ENCODE measurements at regions not wholly inside any gene's neighbourhood (a gene's known extent, or its start where the extent isn't known, plus 50 kb on each side); places are given as distances from the start of the nearest gene placed in this dataset.
"Not testable (repeated sequence)": the region's sequence is repeated elsewhere in the genome, so short reads cannot be mapped to it uniquely, and the experiment has no call there.

- Mint-ChIP-seq H3K4me3 (no peak overlapping the region), H3K27ac (peak overlapping the region in 1 of 6 donors; percentile 7), H3K9me3 (no peaks in the 10 kb centered on the region)
Observed at GRCh38 chr13:110010404-110011138, 224.2 kb upstream of the IRS2 start.

DNA sequence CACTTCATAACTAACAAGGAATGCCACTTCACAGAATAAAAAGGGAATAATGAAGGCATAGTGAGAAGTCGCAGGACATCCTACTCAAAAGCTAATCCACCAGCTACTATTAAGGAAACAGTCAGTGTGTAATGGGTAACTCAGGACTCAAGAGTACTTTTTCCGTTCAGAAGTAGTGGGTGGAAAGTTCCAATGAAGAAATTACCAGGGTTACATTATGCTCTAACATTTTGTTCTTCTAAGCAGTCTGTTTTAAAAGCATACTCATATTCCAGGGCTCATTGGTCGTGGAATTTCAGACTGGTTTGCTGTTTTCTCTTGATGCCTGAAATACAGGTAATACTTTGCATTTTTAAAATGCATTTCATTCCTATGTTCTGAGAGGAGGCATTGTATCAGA lies 222.4 kb upstream of the IRS2 start:
- ATAC-seq (ENCODE audit: low read depth in 2 of 2) (no peak), DNase-seq (no peak)
- Mint-ChIP-seq H3K36me3 (no peaks in the 10 kb centered on the region), H3K27ac (no peak overlapping the region), H3K27me3 (no peaks in the 10 kb centered on the region), H3K9me3 (peaks cover 0 to 4% (median 0%) of the 10 kb centered on the region in 7 donors), H3K4me3 (no peak overlapping the region), H3K4me1 (no peaks in the 10 kb centered on the region)

More at GRCh38 chr13:110010404-110011138, 224.2 kb upstream of the IRS2 start:
- Mint-ChIP-seq H3K36me3 (no peaks in the 10 kb centered on the region), H3K4me1 (no peaks in the 10 kb centered on the region), H3K27me3 (no peaks in the 10 kb centered on the region)
- ATAC-seq (ENCODE audit: low read depth in 2 of 2) (no peak), DNase-seq (no peak)

DNA sequence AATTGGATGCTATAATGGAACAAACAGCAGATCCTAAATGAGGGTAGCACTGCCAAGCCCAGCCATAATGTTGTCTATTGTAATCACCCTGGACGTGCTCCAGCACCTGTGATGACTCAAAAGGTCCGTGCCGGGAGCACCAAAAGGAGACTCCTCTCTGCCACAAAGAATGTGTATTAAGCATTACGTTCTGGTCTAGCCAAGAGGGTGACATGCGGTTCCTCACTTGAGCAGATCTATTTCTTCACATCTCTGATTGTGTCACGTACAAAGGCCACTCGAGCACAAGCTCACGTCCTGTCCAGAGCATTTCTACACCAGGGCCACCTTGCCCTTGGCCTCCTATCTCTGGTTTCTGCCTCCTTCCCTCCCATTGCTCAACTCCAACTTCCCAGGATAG lies 219.9 kb upstream of the IRS2 start:
- Mint-ChIP-seq H3K4me3 (no peak overlapping the region), H3K4me1 (no peaks in the 10 kb centered on the region)

GRCh38 chr13:110005563-110005962 lies 219.2 kb upstream of the IRS2 start:
- Mint-ChIP-seq H3K4me3 (no peak overlapping the region), H3K27ac (no peak overlapping the region), H3K36me3 (no peaks in the 10 kb centered on the region), H3K9me3 (peaks cover 0 to 5% (median 0%) of the 10 kb centered on the region in 7 donors), H3K4me1 (no peaks in the 10 kb centered on the region), H3K27me3 (peaks cover 0 to 8% (median 0%) of the 10 kb centered on the region in 3 donors)
- DNase-seq, result no peak
- no peak for ATAC-seq (ENCODE audit: low read depth in 2 of 2)

More for the DNA sequence above, 219.9 kb upstream of the IRS2 start:
- Mint-ChIP-seq H3K27me3 (peaks cover 0 to 8% (median 0%) of the 10 kb centered on the region in 3 donors), H3K9me3 (peaks cover 0 to 5% (median 0%) of the 10 kb centered on the region in 7 donors), H3K36me3 (no peaks in the 10 kb centered on the region), H3K27ac (no peak overlapping the region)
- DNase-seq (no peak), ATAC-seq (ENCODE audit: low read depth in 2 of 2) (no peak)

- no peak overlapping the region for H3K4me3 Mint-ChIP-seq
- H3K9me3 Mint-ChIP-seq, result peaks cover 0 to 5% (median 0%) of the 10 kb centered on the region in 7 donors
- no peaks in the 10 kb centered on the region for H3K36me3 Mint-ChIP-seq
- no peak for ATAC-seq (ENCODE audit: low read depth in 2 of 2)
- H3K4me1 Mint-ChIP-seq, result no peaks in the 10 kb centered on the region
- peaks cover 0 to 8% (median 0%) of the 10 kb centered on the region in 3 donors for H3K27me3 Mint-ChIP-seq
- DNase-seq, result no peak
- no peak overlapping the region for H3K27ac Mint-ChIP-seq
Observed at GRCh38 chr13:110004814-110005213, 218.4 kb upstream of the IRS2 start.

GRCh38 chr13:110001670-110002275 lies 215.4 kb upstream of the IRS2 start:
- H3K9me3 Mint-ChIP-seq, result peaks cover 0 to 5% (median 0%) of the 10 kb centered on the region in 7 donors
- ATAC-seq (ENCODE audit: low read depth in 2 of 2) (no peak), DNase-seq (no peak)
- no peaks in the 10 kb centered on the region for H3K4me1 Mint-ChIP-seq
- no peak overlapping the region for H3K4me3 Mint-ChIP-seq
- no peaks in the 10 kb centered on the region for H3K36me3 Mint-ChIP-seq
- peaks cover 0 to 8% (median 0%) of the 10 kb centered on the region in 3 donors for H3K27me3 Mint-ChIP-seq
- H3K27ac Mint-ChIP-seq, result no peak overlapping the region

GRCh38 chr13:110000534-110001345 lies 214.4 kb upstream of the IRS2 start:
- Mint-ChIP-seq H3K27me3 (peaks cover 0 to 8% (median 0%) of the 10 kb centered on the region in 3 donors), H3K27ac (no peak overlapping the region), H3K4me3 (no peak overlapping the region), H3K36me3 (no peaks in the 10 kb centered on the region), H3K9me3 (peaks cover 0 to 5% (median under 1%) of the 10 kb centered on the region in 7 donors), H3K4me1 (no peaks in the 10 kb centered on the region)
- ATAC-seq (ENCODE audit: low read depth in 2 of 2) (no peak), DNase-seq (no peak)

- Mint-ChIP-seq H3K9me3 (peaks cover 0 to 5% (median 2%) of the 10 kb centered on the region in 7 donors), H3K27ac (no peak overlapping the region), H3K4me3 (no peak overlapping the region), H3K27me3 (peaks cover 0 to 8% (median 0%) of the 10 kb centered on the region in 3 donors), H3K4me1 (no peaks in the 10 kb centered on the region), H3K36me3 (no peaks in the 10 kb centered on the region)
- ATAC-seq (ENCODE audit: low read depth in 2 of 2) (no peak), DNase-seq (no peak)
Observed at GRCh38 chr13:109999659-110000533, 213.5 kb upstream of the IRS2 start.

GRCh38 chr13:109998684-109999533 lies 212.5 kb upstream of the IRS2 start:
- Mint-ChIP-seq H3K36me3 (no peaks in the 10 kb centered on the region), H3K4me3 (no peak overlapping the region)
- DNase-seq, result no peak

DNA sequence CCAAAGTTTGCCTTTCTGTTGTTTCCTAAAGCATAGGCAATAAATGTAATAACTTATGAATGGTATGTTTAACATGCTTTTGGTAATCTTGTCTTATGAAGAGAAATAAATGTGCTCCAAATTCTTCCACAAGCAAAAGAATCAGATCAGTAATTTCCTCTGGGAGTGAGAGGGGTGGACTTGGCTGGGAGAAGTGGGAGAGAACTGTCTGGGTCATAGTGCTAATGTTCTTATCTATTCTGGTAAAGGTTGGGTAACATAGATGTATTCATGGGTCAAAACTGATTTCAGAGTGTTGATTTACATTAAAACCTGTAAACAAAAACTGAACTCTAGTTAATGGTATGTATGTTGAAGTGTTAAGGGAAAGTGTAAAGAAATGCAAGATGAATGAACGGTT lies 211.7 kb upstream of the IRS2 start:
- H3K27ac Mint-ChIP-seq, result no peak overlapping the region
- H3K4me1 Mint-ChIP-seq, result no peaks in the 10 kb centered on the region
- DNase-seq, result no peak
- H3K4me3 Mint-ChIP-seq, result no peak overlapping the region
- peaks cover 0 to 5% (median 0%) of the 10 kb centered on the region in 7 donors for H3K9me3 Mint-ChIP-seq
- H3K27me3 Mint-ChIP-seq, result peaks cover 0 to 8% (median 0%) of the 10 kb centered on the region in 3 donors
- H3K36me3 Mint-ChIP-seq, result no peaks in the 10 kb centered on the region
- no peak for ATAC-seq (ENCODE audit: low read depth in 2 of 2)

More at GRCh38 chr13:109998684-109999533, 212.5 kb upstream of the IRS2 start:
- no peaks in the 10 kb centered on the region for H3K4me1 Mint-ChIP-seq
- H3K27me3 Mint-ChIP-seq, result peaks cover 0 to 8% (median 0%) of the 10 kb centered on the region in 3 donors
- no peak overlapping the region for H3K27ac Mint-ChIP-seq
- H3K9me3 Mint-ChIP-seq, result peaks cover 0 to 5% (median under 1%) of the 10 kb centered on the region in 7 donors
- no peak for ATAC-seq (ENCODE audit: low read depth in 2 of 2)

- not testable (repeated sequence) for H3K4me3 Mint-ChIP-seq; ATAC-seq (ENCODE audit: low read depth in 2 of 2); H3K4me1 Mint-ChIP-seq; H3K27ac Mint-ChIP-seq; H3K27me3 Mint-ChIP-seq; H3K36me3 Mint-ChIP-seq; H3K9me3 Mint-ChIP-seq; DNase-seq
Observed at GRCh38 chr13:109997056-109997595, 210.7 kb upstream of the IRS2 start.

- DNase-seq (no peak), ATAC-seq (ENCODE audit: low read depth in 2 of 2) (no peak)
- H3K27ac Mint-ChIP-seq, result no peak overlapping the region
- no peaks in the 10 kb centered on the region for H3K36me3 Mint-ChIP-seq
- no peaks in the 10 kb centered on the region for H3K4me1 Mint-ChIP-seq
- H3K27me3 Mint-ChIP-seq, result no peaks in the 10 kb centered on the region
- H3K9me3 Mint-ChIP-seq, result peaks cover 0 to 6% (median 0%) of the 10 kb centered on the region in 7 donors
- H3K4me3 Mint-ChIP-seq, result no peak overlapping the region
Observed at GRCh38 chr13:109996404-109996960, 210.1 kb upstream of the IRS2 start.
